Adrenal gland (tissue), 5 donors: ENCODE measurements at regions not wholly inside any gene's neighbourhood (a gene's known extent, or its start where the extent isn't known, plus 50 kb on each side); places are given as distances from the start of the nearest gene placed in this dataset.

Experiments
- CTCF ChIP-seq, 6 experiments: fragments of 450-650 bp in 4 of 6; fragments of 200-600 bp in 2 of 6; sonication (generic) in 1 of 6; IDR thresholded peaks; 1 replicate in 5 of 6; 2 replicates in 1 of 6; pipeline versions ENCODE4 v1.5.1 to v1.8.0; 2016 to 2021; ENCODE audit warnings: antibody characterized with exemption in 6 of 6, mild to moderate bottlenecking in 2 of 6, moderate library complexity in 1 of 6
- POLR2A ChIP-seq, 2 donors: fragments of 450-650 bp; IDR thresholded peaks; one replicate each; pipeline ENCODE4 v1.6.1; 2017; ENCODE audit warnings: antibody characterized with exemption in 2 of 2, mild to moderate bottlenecking in 2 of 2, moderate library complexity in 1 of 2
- donor health status: DM: no; HTN: no; CAD: no.

- TF ChIP-seq CTCF (IDR thresholded peaks at IDR 0.05) = no peak
- no peak for TF ChIP-seq POLR2A (IDR thresholded peaks at IDR 0.05)
Observed at GRCh38 chr5:89728750-89729149, 680.8 kb downstream of the CETN3 start.
